DOHH2 (cell line): ENCODE measurements at regions not wholly inside any gene's neighbourhood (a gene's known extent, or its start where the extent isn't known, plus 50 kb on each side); places are given as distances from the start of the nearest gene placed in this dataset.

Experiments used
- H3F3A ChIP-seq: fragments of 200-600 bp; sonication (generic), shearing (Covaris generic); 2 replicates; pipeline ENCODE4 v1.6.0; 2016; ENCODE audit warnings: antibody characterized with exemption, mild to moderate bottlenecking; ENCODE audit not compliant: control insufficient read depth, insufficient read depth
- H3K27ac ChIP-seq: fragments of 200-600 bp; sonication (generic); 2 replicates; pipeline ENCODE4 v1.5.1; 2014; ENCODE audit warnings: low read depth, mild to moderate bottlenecking, low read length, moderate library complexity
- H3K27me3 ChIP-seq: fragments of 200-600 bp; sonication (generic); 2 replicates; pipeline ENCODE4 v1.6.1; 2014; ENCODE audit warnings: mild to moderate bottlenecking, low read length, mixed read lengths; ENCODE audit not compliant: control insufficient read depth
- H3K36me3 ChIP-seq: fragments of 200-600 bp; sonication (generic); 2 replicates; pipeline ENCODE4 v1.6.1; 2014; ENCODE audit warnings: mild to moderate bottlenecking, low read length, moderate library complexity, mixed read lengths; ENCODE audit not compliant: control insufficient read depth
- H3K4me1 ChIP-seq: fragments of 200-600 bp; sonication (generic); 2 replicates; pipeline ENCODE4 v1.6.1; 2014; ENCODE audit warnings: mild to moderate bottlenecking, low read length, mixed read lengths; ENCODE audit not compliant: control insufficient read depth
- H3K4me2 ChIP-seq: fragments of 200-600 bp; sonication (generic); 2 replicates; pipeline ENCODE4 v1.6.0; 2014; ENCODE audit warnings: mild to moderate bottlenecking, low read length, moderate library complexity
- H3K4me3 ChIP-seq: fragments of 200-600 bp; sonication (generic); 2 replicates; pipeline ENCODE4 v1.5.1; 2014; ENCODE audit warnings: mild to moderate bottlenecking, low read length, mixed read lengths
- H3K79me2 ChIP-seq: fragments of 200-600 bp; sonication (generic); 2 replicates; pipeline ENCODE4 v1.6.1; 2014; ENCODE audit warnings: mild to moderate bottlenecking, low read length, mixed read lengths; ENCODE audit not compliant: control insufficient read depth
- H3K9me2 ChIP-seq: fragments of 200-600 bp; sonication (generic); replicated peaks from 2 replicates; pipeline ENCODE4 v1.6.1; 2014; ENCODE audit warnings: mild to moderate bottlenecking, low read length, mixed read lengths; ENCODE audit not compliant: control insufficient read depth
- H3K9me3 ChIP-seq: fragments of 200-600 bp; sonication (generic); 2 replicates; pipeline ENCODE4 v1.6.1; 2014; ENCODE audit warnings: antibody characterized with exemption, low read length, mixed read lengths; ENCODE audit not compliant: control insufficient read depth, insufficient read depth
- H4K20me1 ChIP-seq: fragments of 200-600 bp; sonication (generic); 2 replicates; pipeline ENCODE4 v1.6.0; 2014; ENCODE audit warnings: low read depth, mild to moderate bottlenecking, antibody characterized with exemption, low read length, moderate library complexity; ENCODE audit not compliant: control insufficient read depth, insufficient read depth
- CTCF ChIP-seq: fragments of 200-600 bp; sonication (generic); IDR thresholded peaks from one replicate; pipeline ENCODE4 v1.5.1; 2014; ENCODE audit warnings: antibody characterized with exemption, mild to moderate bottlenecking, low read depth, low read length; ENCODE audit not compliant: poor library complexity, severe bottlenecking
- EZH2phosphoT487 ChIP-seq: fragments of 200-600 bp; sonication (generic); IDR thresholded peaks from 2 replicates; pipeline ENCODE4 v1.6.1; 2017; ENCODE audit warnings: borderline replicate concordance, mild to moderate bottlenecking, antibody characterized with exemption, low read length, moderate library complexity, mixed read lengths

DNA sequence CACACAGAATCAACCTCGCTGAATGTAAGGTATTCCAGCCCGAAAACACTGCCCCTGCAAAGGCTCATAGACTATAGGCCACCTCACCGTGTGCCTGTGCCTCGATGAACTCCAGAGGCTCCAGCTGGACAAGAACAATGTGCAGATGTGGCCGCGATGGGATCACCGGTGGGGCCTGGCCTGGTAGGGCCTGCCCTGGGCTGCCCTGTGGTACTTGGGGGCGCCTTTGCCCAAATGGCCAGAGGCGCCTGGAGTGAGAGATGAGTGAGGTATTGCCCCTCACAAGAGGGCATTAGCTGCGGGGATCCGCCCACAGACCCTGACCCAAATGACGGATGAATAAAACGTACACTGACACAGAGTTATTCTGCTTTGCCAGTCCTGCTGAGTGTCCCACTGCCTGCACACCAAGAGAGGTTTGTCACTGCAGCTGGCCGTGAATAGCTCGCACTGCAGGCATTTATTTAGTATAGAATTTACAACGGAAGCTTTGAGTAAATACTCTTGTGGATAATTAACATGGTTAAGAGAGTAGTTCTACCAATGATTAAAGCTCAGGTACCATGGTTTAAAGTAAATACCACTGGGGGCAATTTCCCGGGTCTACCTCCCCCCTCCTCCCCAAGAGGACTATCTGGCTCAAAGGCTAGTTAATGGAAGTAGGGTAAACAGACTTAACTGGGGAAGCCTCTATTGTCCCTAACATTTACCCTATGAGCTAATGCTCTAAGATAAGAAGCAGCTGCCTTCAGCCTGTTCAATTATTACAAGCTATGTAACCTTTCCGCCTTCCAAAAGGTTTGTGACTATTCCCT lies 101.1 kb upstream of the IGLL5 start:
- Histone ChIP-seq H3K4me1 (peaks cover 61% of the 10 kb centered on the region), H3F3A (peaks cover 20% of the 10 kb centered on the region), H3K9me3 (no peaks in the 10 kb centered on the region), H3K79me2 (peaks cover 16% of the 10 kb centered on the region), H3K4me2 (peak overlapping the region; percentile 68), H3K4me3 (peak overlapping the region; percentile 37; the same call in 1 of the 2 replicates), H4K20me1 (no peaks in the 10 kb centered on the region), H3K36me3 (no peaks in the 10 kb centered on the region; the same call in 1 of the 2 replicates), H3K9me2 (no peaks in the 10 kb centered on the region), H3K27me3 (no peaks in the 10 kb centered on the region), H3K27ac (peak overlapping the region; percentile 99)
- TF ChIP-seq EZH2phosphoT487, result no peak
- TF ChIP-seq CTCF, result no peak

DNA sequence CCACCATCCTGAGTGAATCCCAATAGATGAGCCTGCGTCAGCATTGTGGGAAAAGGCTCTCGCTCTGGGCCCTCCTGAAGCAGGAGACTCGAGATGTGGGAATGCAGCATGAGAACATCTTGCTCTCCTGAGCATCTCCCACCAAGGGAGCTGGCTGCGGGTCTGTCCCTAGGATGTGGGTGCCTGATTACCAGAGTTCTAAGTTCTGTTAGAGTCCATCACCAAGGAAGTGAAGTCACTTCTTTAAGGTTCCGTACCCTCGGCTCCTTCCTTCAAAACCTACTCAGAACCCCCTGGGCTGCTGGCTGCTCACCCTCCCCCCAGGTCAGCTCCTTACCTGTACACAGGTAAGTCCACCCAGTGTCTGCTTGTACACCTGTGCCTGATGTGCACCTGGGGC lies 100.5 kb upstream of the IGLL5 start:
- peaks cover 6% of the 10 kb centered on the region; the same call in 1 of the 2 replicates for H3K36me3 ChIP-seq
- H3K27me3 ChIP-seq, result no peaks in the 10 kb centered on the region
- no peaks in the 10 kb centered on the region for H4K20me1 ChIP-seq
- H3K9me3 ChIP-seq, result no peaks in the 10 kb centered on the region
- H3K79me2 ChIP-seq, result peaks cover 16% of the 10 kb centered on the region
- TF ChIP-seq CTCF (no peak), EZH2phosphoT487 (no peak)
- H3K4me2 ChIP-seq, result peak overlapping the region; percentile 68
- peaks cover 26% of the 10 kb centered on the region for H3F3A ChIP-seq
- H3K4me3 ChIP-seq, result peak overlapping the region; percentile 37
- no peaks in the 10 kb centered on the region for H3K9me2 ChIP-seq
- H3K4me1 ChIP-seq, result peaks cover 67% of the 10 kb centered on the region
- H3K27ac ChIP-seq, result peak overlapping the region; percentile 99

DNA sequence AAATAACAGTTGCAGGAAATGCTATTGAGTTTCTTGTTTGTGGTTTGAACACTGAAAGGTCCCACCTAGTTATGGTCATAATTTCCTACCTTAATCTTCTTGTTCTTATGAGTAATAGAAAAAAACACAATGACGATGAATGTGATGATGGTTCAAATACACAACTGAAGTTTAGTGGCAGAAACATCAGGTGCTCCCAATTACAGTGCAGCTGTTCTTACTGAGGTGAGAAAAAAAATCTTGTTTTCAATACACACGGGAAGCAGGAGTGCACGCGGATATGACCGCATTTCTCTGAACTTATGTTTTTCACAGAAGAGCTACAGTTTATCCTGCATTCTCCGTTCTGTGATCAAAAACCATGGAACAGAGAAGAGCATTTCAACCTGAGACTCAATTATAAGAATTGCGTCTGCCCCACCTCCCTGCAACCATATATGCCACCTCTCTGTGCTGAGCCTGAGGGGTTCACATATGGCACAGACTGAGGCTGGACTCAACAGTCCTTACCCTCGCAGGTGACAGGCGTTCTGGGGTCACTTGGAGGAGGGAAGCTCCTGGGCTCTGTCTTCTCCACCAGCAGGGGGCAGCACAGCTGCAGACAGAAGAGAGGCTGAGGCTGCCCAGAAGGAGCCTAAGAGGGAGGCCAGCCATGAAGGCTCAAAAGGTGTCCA lies 99.7 kb upstream of the IGLL5 start:
- Histone ChIP-seq H3K4me1 (peaks cover 67% of the 10 kb centered on the region), H3K4me3 (peak overlapping the region; percentile 60), H3K36me3 (peaks cover 10% of the 10 kb centered on the region), H3K9me3 (no peaks in the 10 kb centered on the region), H3K27me3 (no peaks in the 10 kb centered on the region), H3F3A (peaks cover 26% of the 10 kb centered on the region), H3K79me2 (peaks cover 16% of the 10 kb centered on the region), H3K9me2 (no peaks in the 10 kb centered on the region), H4K20me1 (no peaks in the 10 kb centered on the region), H3K27ac (peak overlapping the region; percentile 99), H3K4me2 (peak overlapping the region; percentile 68)
- TF ChIP-seq CTCF (peak; percentile 79), EZH2phosphoT487 (no peak)
